Breast epithelium (tissue), 3 donors: ENCODE measurements at regions not wholly inside any gene's neighbourhood (a gene's known extent, or its start where the extent isn't known, plus 50 kb on each side); places are given as distances from the start of the nearest gene placed in this dataset.
"Not testable (repeated sequence)": the region's sequence is repeated elsewhere in the genome, so short reads cannot be mapped to it uniquely, and the experiment has no call there.

Source experiments
- POLR2A ChIP-seq: fragments of 450-650 bp; IDR thresholded peaks from one replicate; pipeline ENCODE4 v1.6.1; 2016; ENCODE audit warnings: antibody characterized with exemption, mild to moderate bottlenecking, moderate library complexity
- POLR2AphosphoS5 ChIP-seq, 3 donors: sonication (generic); formaldehyde crosslinking; IDR thresholded peaks; one replicate each; pipeline ENCODE4 v1.6.1; 2017; ENCODE audit warnings: antibody characterized with exemption in 3 of 3
- TF ChIP-seq, protein P1 (sequence below), 3 donors: fragments of 450-650 bp; IDR thresholded peaks; one replicate each; pipeline ENCODE4 v1.5.1; 2016 to 2017; ENCODE audit warnings: antibody characterized with exemption in 3 of 3, mild to moderate bottlenecking in 3 of 3, moderate library complexity in 3 of 3

DNA sequence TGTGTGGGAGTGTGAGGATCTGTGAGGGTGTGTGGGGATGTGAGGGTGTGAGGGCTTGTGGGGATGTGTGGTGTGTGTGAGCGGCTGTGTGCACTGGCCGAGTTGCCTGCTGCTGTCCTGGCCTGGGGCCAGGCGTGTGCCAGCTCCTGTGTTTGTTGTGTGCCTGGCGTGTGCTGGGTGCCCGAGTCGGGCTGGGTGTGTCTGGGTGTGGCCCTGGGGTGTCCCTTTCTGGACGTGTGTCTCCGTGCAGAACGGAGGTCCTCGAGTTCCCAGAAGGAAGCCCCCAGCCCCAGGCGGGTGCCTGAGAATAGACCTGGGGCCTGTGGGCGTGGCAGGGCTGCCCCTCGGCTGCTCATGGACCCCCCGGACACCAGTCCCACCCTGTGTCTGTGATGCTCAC is 157.7 kb downstream of the TMEM121 start:
- TF ChIP-seq, protein P1, sequence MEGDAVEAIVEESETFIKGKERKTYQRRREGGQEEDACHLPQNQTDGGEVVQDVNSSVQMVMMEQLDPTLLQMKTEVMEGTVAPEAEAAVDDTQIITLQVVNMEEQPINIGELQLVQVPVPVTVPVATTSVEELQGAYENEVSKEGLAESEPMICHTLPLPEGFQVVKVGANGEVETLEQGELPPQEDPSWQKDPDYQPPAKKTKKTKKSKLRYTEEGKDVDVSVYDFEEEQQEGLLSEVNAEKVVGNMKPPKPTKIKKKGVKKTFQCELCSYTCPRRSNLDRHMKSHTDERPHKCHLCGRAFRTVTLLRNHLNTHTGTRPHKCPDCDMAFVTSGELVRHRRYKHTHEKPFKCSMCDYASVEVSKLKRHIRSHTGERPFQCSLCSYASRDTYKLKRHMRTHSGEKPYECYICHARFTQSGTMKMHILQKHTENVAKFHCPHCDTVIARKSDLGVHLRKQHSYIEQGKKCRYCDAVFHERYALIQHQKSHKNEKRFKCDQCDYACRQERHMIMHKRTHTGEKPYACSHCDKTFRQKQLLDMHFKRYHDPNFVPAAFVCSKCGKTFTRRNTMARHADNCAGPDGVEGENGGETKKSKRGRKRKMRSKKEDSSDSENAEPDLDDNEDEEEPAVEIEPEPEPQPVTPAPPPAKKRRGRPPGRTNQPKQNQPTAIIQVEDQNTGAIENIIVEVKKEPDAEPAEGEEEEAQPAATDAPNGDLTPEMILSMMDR (IDR thresholded peaks at IDR 0.05): not testable (repeated sequence)
- not testable (repeated sequence) for TF ChIP-seq POLR2A; POLR2AphosphoS5 (IDR thresholded peaks at IDR 0.05)
